ENCODE measurements at regions not wholly inside any gene's neighbourhood (a gene's known extent, or its start where the extent isn't known, plus 50 kb on each side); places are given as distances from the start of the nearest gene placed in this dataset.

- no peaks in the 10 kb centered on the region for H3K27me3 ChIP-seq (ENCODE audit: insufficient read depth, poor library complexity, severe bottlenecking)
- no peaks in the 10 kb centered on the region for H3K9me3 ChIP-seq (ENCODE audit: severe bottlenecking)
- no peaks in the 10 kb centered on the region for H3K4me1 ChIP-seq (ENCODE audit: insufficient read depth, poor library complexity, severe bottlenecking)
- H3K36me3 ChIP-seq (ENCODE audit: low read depth), result no peaks in the 10 kb centered on the region
- no peak overlapping the region for H3K4me3 ChIP-seq (ENCODE audit: severe bottlenecking)
- H3K27ac ChIP-seq (ENCODE audit: poor library complexity, severe bottlenecking), result no peak overlapping the region
- no peak for TF ChIP-seq CTCF (IDR thresholded peaks at IDR 0.05; ENCODE audit: poor library complexity, severe bottlenecking)
- ATAC-seq (ENCODE audit: low read depth), result no peak
- no peak for DNase-seq (ENCODE audit: low spot score)
These were observed 331.5 kb downstream of the SAMD5 start for GRCh38 chr6:147839708-147840610.

- Histone ChIP-seq H3K36me3 (ENCODE audit: low read depth) (no peaks in the 10 kb centered on the region), H3K27ac (ENCODE audit: poor library complexity, severe bottlenecking) (no peak overlapping the region), H3K4me1 (ENCODE audit: insufficient read depth, poor library complexity, severe bottlenecking) (no peaks in the 10 kb centered on the region), H3K27me3 (ENCODE audit: insufficient read depth, poor library complexity, severe bottlenecking) (no peaks in the 10 kb centered on the region), H3K9me3 (ENCODE audit: severe bottlenecking) (no peaks in the 10 kb centered on the region), H3K4me3 (ENCODE audit: severe bottlenecking) (no peak overlapping the region)
- DNase-seq (ENCODE audit: low spot score) (no peak), ATAC-seq (ENCODE audit: low read depth) (no peak)
- no peak for TF ChIP-seq CTCF (IDR thresholded peaks at IDR 0.05; ENCODE audit: poor library complexity, severe bottlenecking)
These were observed 333.2 kb downstream of the SAMD5 start for GRCh38 chr6:147841547-147842148.

- Histone ChIP-seq H3K9me3 (ENCODE audit: severe bottlenecking) (peaks cover 2% of the 10 kb centered on the region), H3K4me1 (ENCODE audit: insufficient read depth, poor library complexity, severe bottlenecking) (no peaks in the 10 kb centered on the region), H3K27ac (ENCODE audit: poor library complexity, severe bottlenecking) (no peak overlapping the region), H3K4me3 (ENCODE audit: severe bottlenecking) (no peak overlapping the region), H3K36me3 (ENCODE audit: low read depth) (no peaks in the 10 kb centered on the region), H3K27me3 (ENCODE audit: insufficient read depth, poor library complexity, severe bottlenecking) (no peaks in the 10 kb centered on the region)
- TF ChIP-seq CTCF (IDR thresholded peaks at IDR 0.05; ENCODE audit: poor library complexity, severe bottlenecking), result no peak
- DNase-seq (ENCODE audit: low spot score) (no peak), ATAC-seq (ENCODE audit: low read depth) (no peak)
These were observed 341.2 kb downstream of the SAMD5 start for GRCh38 chr6:147849401-147850330.

- Histone ChIP-seq H3K4me1 (ENCODE audit: insufficient read depth, poor library complexity, severe bottlenecking) (no peaks in the 10 kb centered on the region), H3K27me3 (ENCODE audit: insufficient read depth, poor library complexity, severe bottlenecking) (no peaks in the 10 kb centered on the region), H3K9me3 (ENCODE audit: severe bottlenecking) (peaks cover 2% of the 10 kb centered on the region), H3K36me3 (ENCODE audit: low read depth) (no peaks in the 10 kb centered on the region), H3K4me3 (ENCODE audit: severe bottlenecking) (no peak overlapping the region), H3K27ac (ENCODE audit: poor library complexity, severe bottlenecking) (no peak overlapping the region)
- DNase-seq (ENCODE audit: low spot score) (no peak), ATAC-seq (ENCODE audit: low read depth) (no peak)
- no peak for TF ChIP-seq CTCF (IDR thresholded peaks at IDR 0.05; ENCODE audit: poor library complexity, severe bottlenecking)
These were observed 344.3 kb downstream of the SAMD5 start for GRCh38 chr6:147852772-147853171.

Measured in RWPE2 (cell line).